Neural progenitor cell (in vitro differentiated cells): ENCODE measurements at regions not wholly inside any gene's neighbourhood (a gene's known extent, or its start where the extent isn't known, plus 50 kb on each side); places are given as distances from the start of the nearest gene placed in this dataset.
"Not testable (repeated sequence)": the region's sequence is repeated elsewhere in the genome, so short reads cannot be mapped to it uniquely, and the experiment has no call there.

Source experiments
- DNase-seq: peaks from one replicate; pipeline ENCODE4 v3.0.0-alpha.2; 2016; ENCODE audit warnings: low spot score
- H2AFZ ChIP-seq: fragments of 200-600 bp; sonication (generic); replicated peaks from 2 replicates; pipeline ENCODE4 v1.6.1; 2016; ENCODE audit warnings: antibody characterized with exemption
- H3F3A ChIP-seq: fragments of 200-600 bp; sonication (generic); 2 replicates; pipeline ENCODE4 v1.6.1; 2016; ENCODE audit warnings: antibody characterized with exemption, low read depth
- H3K27ac ChIP-seq: fragments of 200-600 bp; sonication (generic); 2 replicates; pipeline ENCODE4 v1.5.1; 2016; ENCODE audit warnings: mild to moderate bottlenecking
- H3K27me3 ChIP-seq: fragments of 200-600 bp; sonication (generic); 2 replicates; pipeline ENCODE4 v1.6.1; 2016; ENCODE audit warnings: mild to moderate bottlenecking, moderate library complexity
- H3K36me3 ChIP-seq: fragments of 200-600 bp; sonication (generic); 2 replicates; pipeline ENCODE4 v1.5.1; 2016
- H3K4me1 ChIP-seq: fragments of 200-600 bp; sonication (generic); 2 replicates; pipeline ENCODE4 v1.6.1; 2016; ENCODE audit warnings: mixed run types
- H3K4me2 ChIP-seq: fragments of 200-600 bp; sonication (generic); 2 replicates; pipeline ENCODE4 v1.6.1; 2016
- H3K4me3 ChIP-seq: fragments of 200-600 bp; sonication (generic); 2 replicates; pipeline ENCODE4 v1.5.1; 2016
- H3K79me2 ChIP-seq: fragments of 200-600 bp; sonication (generic); 2 replicates; pipeline ENCODE4 v1.6.1; 2016; ENCODE audit warnings: low read depth
- H3K9ac ChIP-seq: fragments of 200-600 bp; sonication (generic); 2 replicates; pipeline ENCODE4 v1.6.1; 2016
- H3K9me3 ChIP-seq: fragments of 200-600 bp; sonication (generic); 2 replicates; pipeline ENCODE4 v1.5.1; 2016; ENCODE audit warnings: low read depth
- H4K20me1 ChIP-seq: fragments of 200-600 bp; sonication (generic); 2 replicates; pipeline ENCODE4 v1.6.1; 2016; ENCODE audit warnings: low read depth
- H3K27ac Mint-ChIP-seq: 3 replicates; pipeline ENCODE4 v1.8.0; 2021; ENCODE audit warnings: mixed read lengths
- H3K27me3 Mint-ChIP-seq: 2 replicates; pipeline ENCODE4 v1.8.0; 2022; ENCODE audit warnings: low read depth, mild to moderate bottlenecking, inconsistent platforms, moderate library complexity, mixed read lengths; ENCODE audit not compliant: insufficient read depth
- H3K36me3 Mint-ChIP-seq: 3 replicates; pipeline ENCODE4 v1.8.0; 2021; ENCODE audit warnings: mixed read lengths
- H3K4me1 Mint-ChIP-seq: 3 replicates; pipeline ENCODE4 v1.8.0; 2021; ENCODE audit warnings: mixed read lengths
- H3K4me3 Mint-ChIP-seq: 3 replicates; pipeline ENCODE4 v1.8.0; 2021; ENCODE audit warnings: mild to moderate bottlenecking, moderate library complexity, mixed read lengths
- H3K9me3 Mint-ChIP-seq: 3 replicates; pipeline ENCODE4 v1.8.0; 2020; ENCODE audit warnings: mixed read lengths
- EZH2 ChIP-seq: fragments of 200-600 bp; sonication (generic); IDR thresholded peaks from 2 replicates; pipeline ENCODE4 v1.6.1; 2017; ENCODE audit warnings: antibody characterized with exemption, mild to moderate bottlenecking, moderate library complexity
- EZH2phosphoT487 ChIP-seq: fragments of 200-600 bp; sonication (generic); IDR thresholded peaks from 2 replicates; pipeline ENCODE4 v1.6.1; 2017; ENCODE audit warnings: antibody characterized with exemption
- TF ChIP-seq, protein P1 (sequence below): fragments of 200-600 bp; sonication (generic); IDR thresholded peaks from 2 replicates; pipeline ENCODE4 v1.5.1; 2017; ENCODE audit warnings: antibody characterized with exemption, mild to moderate bottlenecking

DNA sequence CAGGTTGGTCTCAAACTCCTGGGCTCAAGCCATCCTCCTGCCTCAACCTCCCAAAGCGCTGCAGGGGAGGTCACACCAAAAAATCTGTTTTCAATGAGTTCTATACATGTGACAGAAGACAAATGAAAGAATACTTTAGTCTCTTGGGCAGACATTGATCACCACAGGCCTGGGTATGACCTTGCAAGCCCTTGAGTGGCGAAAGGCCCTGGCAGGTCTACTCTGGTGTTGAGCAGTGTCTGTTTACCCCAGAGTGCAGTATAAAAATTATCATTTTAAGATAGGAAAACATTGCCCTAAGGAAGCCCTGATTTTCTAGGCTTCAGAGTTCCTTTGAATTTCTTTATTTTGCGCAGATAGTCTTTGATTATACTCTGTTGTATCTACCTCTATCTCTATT lies 61.6 kb upstream of the GBE1 start:
- Histone ChIP-seq H3K79me2 (no peaks in the 10 kb centered on the region), H3K4me3 (no peak overlapping the region), H4K20me1 (no peaks in the 10 kb centered on the region), H3F3A (peaks cover 19% of the 10 kb centered on the region), H2AFZ (no peak overlapping the region), H3K9ac (no peak overlapping the region), H3K27me3 (no peaks in the 10 kb centered on the region), H3K9me3 (peaks cover 9% of the 10 kb centered on the region), H3K27ac (no peak overlapping the region), H3K4me2 (no peak overlapping the region), H3K36me3 (peaks cover 11% of the 10 kb centered on the region), H3K4me1 (peaks cover 40% of the 10 kb centered on the region)
- peaks cover 12% of the 10 kb centered on the region for H3K4me1 Mint-ChIP-seq
- H3K9me3 Mint-ChIP-seq: peaks cover 16% of the 10 kb centered on the region
- DNase-seq: no peak
- peaks cover 2% of the 10 kb centered on the region for H3K27me3 Mint-ChIP-seq
- TF ChIP-seq, protein P1, sequence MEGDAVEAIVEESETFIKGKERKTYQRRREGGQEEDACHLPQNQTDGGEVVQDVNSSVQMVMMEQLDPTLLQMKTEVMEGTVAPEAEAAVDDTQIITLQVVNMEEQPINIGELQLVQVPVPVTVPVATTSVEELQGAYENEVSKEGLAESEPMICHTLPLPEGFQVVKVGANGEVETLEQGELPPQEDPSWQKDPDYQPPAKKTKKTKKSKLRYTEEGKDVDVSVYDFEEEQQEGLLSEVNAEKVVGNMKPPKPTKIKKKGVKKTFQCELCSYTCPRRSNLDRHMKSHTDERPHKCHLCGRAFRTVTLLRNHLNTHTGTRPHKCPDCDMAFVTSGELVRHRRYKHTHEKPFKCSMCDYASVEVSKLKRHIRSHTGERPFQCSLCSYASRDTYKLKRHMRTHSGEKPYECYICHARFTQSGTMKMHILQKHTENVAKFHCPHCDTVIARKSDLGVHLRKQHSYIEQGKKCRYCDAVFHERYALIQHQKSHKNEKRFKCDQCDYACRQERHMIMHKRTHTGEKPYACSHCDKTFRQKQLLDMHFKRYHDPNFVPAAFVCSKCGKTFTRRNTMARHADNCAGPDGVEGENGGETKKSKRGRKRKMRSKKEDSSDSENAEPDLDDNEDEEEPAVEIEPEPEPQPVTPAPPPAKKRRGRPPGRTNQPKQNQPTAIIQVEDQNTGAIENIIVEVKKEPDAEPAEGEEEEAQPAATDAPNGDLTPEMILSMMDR: no peak
- TF ChIP-seq EZH2: no peak
- no peak for TF ChIP-seq EZH2phosphoT487
- no peaks in the 10 kb centered on the region for H3K36me3 Mint-ChIP-seq
- no peak overlapping the region for H3K27ac Mint-ChIP-seq
- no peak overlapping the region for H3K4me3 Mint-ChIP-seq

DNA sequence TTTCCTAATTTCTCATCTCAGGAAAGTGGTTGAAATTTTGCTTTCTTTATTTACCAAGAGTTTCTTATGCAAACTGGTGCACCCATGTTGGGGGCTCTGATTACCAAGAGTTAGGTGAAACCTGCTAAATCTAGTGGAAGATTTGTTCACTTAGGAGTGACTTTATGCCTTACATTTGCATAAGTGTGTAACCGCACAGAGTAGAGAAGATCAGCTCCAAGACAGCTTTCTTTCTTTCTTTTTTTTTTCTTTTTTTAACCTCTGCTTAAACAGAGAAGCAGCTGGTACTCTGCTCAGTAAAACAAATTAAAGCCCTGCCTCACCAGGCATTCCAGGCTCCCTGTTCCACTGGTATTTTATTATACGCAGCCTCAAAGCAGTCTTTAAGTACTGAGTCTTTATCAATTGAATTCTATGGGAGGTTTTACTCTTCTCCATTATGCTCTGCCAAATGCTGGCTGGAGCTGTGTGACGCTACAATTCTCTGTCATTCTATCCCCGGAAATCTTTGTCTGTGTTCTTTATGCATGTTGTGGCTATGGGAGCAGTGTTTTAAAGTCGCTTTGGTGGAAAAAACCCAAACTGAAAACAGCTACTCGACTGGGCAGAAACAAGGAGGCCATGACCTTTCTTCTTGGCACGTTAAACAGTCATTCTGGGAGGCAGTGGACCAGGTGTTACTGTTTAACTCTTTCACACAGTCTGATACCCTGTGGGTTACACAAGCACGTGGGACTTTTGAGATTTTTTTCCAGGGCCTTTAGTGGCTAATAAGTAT lies 55.2 kb upstream of the GBE1 start:
- Histone ChIP-seq H3K79me2 (no peaks in the 10 kb centered on the region), H3K9me3 (peaks cover 10% of the 10 kb centered on the region), H3K36me3 (peaks cover 12% of the 10 kb centered on the region), H4K20me1 (no peaks in the 10 kb centered on the region), H2AFZ (no peak overlapping the region), H3K27ac (peak overlapping the region; percentile 99), H3K4me2 (peak overlapping the region; percentile 72), H3F3A (peaks cover 26% of the 10 kb centered on the region), H3K9ac (no peak overlapping the region), H3K27me3 (no peaks in the 10 kb centered on the region), H3K4me3 (peak overlapping the region; percentile 11), H3K4me1 (peaks cover 44% of the 10 kb centered on the region)
- peaks cover 32% of the 10 kb centered on the region for H3K9me3 Mint-ChIP-seq
- TF ChIP-seq, protein P1: no peak
- TF ChIP-seq EZH2phosphoT487 (no peak), EZH2 (no peak)
- H3K4me3 Mint-ChIP-seq: peak overlapping the region; percentile 50
- DNase-seq: peak; percentile 86
- H3K36me3 Mint-ChIP-seq: no peaks in the 10 kb centered on the region
- H3K27me3 Mint-ChIP-seq: peaks cover 4% of the 10 kb centered on the region
- H3K4me1 Mint-ChIP-seq: peaks cover 22% of the 10 kb centered on the region
- peak overlapping the region; percentile 89 for H3K27ac Mint-ChIP-seq

DNA sequence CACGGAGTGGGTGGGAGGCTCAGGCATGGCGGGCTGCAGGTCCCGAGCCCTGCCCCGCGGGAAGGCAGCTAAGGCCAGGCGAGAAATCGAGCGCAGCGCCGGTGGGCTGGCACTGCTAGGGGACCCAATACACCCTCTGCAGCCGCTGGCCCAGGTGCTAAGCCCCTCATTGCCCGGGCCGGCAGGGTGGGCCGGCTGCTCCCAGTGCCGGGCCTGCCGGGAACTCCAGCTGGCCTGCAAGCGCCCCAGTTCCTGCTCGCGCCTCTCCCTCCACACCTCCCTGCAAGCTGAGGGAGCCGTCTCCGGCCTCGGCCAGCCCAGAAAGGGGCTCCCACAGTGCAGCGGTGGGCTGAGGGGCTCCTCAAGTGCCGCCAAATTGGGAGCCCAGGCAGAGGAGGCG lies 50.7 kb upstream of the GBE1 start:
- H3K27ac ChIP-seq: not testable (repeated sequence)
- peaks cover 29% of the 10 kb centered on the region for H3K4me1 Mint-ChIP-seq

More for the DNA sequence above, 50.7 kb upstream of the GBE1 start:
- not testable (repeated sequence) for DNase-seq, H3K27ac Mint-ChIP-seq, H3K27me3 ChIP-seq, H3K79me2 ChIP-seq, H2AFZ ChIP-seq, H3K36me3 Mint-ChIP-seq, H3K36me3 ChIP-seq, H3K4me3 Mint-ChIP-seq, H3K9ac ChIP-seq, H3K4me2 ChIP-seq, H3K4me3 ChIP-seq, H3K27me3 Mint-ChIP-seq, H3K9me3 ChIP-seq, H4K20me1 ChIP-seq
- H3F3A ChIP-seq: peaks cover 29% of the 10 kb centered on the region
- peaks cover 20% of the 10 kb centered on the region for H3K9me3 Mint-ChIP-seq
- H3K4me1 ChIP-seq: peaks cover 51% of the 10 kb centered on the region
